HG03139 (cell line): ENCODE measurements at regions not wholly inside any gene's neighbourhood (a gene's known extent, or its start where the extent isn't known, plus 50 kb on each side); places are given as distances from the start of the nearest gene placed in this dataset.
"Not testable (repeated sequence)": the region's sequence is repeated elsewhere in the genome, so short reads cannot be mapped to it uniquely, and the experiment has no call there.

Experiments used
- ATAC-seq: cut with Tn5 transposase; IDR thresholded peaks from one replicate; pipeline ENCODE4 v1.9.1; 2021; ENCODE audit not compliant: unreplicated experiment

DNA sequence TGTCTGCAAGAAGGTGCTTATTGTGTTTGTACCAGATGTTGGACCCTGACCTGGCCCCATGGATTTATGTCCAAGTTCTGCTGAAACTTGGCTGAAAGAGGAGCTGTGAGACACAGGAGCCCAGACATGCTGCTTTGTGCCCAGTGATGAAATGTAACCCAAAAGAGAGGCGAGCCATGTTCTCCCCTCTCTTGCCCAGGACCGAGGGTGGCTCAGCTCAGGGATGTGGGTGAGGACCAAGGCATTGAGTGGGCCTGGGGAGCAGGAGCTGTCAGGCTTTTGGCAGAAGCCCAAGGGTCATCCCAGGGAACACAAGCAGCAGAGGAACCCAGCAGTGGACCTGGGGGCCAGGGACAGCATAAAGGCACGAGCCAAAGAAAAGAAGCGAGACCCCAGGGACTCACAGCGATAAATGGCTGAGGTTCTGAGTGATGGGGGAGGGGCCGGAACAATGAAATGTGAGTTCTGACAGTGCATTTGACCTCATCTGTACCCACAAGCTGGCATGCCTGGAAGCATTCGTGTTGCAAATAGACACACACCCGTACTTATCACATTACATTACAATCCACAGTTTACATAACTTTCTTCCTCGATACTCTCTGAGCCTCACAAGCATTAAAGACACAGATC, 363.4 kb upstream of the JARID2 start:
- ATAC-seq: no peak

DNA sequence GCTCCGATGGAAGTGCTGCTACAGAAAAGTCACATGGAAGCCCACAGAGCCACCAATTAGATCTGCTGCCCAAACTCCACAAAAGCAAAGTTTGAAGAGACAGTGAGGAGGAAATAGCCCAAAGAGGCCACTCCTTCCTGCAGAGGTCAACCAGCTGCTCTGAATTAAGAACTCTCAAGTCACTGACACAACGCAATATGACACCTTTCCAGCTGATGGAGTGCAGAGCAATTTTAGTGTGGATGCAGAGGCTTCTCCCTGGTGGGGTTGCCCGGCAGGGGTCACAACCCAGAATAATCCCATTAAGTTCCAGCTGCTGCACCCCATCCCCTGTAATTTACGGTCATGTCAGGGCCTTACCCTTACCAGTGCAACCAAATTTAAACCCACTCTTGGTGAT, 361.9 kb upstream of the JARID2 start:
- ATAC-seq: no peak

- ATAC-seq: no peak
Observed at GRCh38 chr6:14885498-14885897, 360.4 kb upstream of the JARID2 start.

- ATAC-seq: no peak
Observed at GRCh38 chr6:14887181-14887580, 358.7 kb upstream of the JARID2 start.

GRCh38 chr6:14887986-14888574, 357.8 kb upstream of the JARID2 start:
- no peak for ATAC-seq

- no peak for ATAC-seq
Observed at GRCh38 chr6:14888575-14889000, 357.3 kb upstream of the JARID2 start.

DNA sequence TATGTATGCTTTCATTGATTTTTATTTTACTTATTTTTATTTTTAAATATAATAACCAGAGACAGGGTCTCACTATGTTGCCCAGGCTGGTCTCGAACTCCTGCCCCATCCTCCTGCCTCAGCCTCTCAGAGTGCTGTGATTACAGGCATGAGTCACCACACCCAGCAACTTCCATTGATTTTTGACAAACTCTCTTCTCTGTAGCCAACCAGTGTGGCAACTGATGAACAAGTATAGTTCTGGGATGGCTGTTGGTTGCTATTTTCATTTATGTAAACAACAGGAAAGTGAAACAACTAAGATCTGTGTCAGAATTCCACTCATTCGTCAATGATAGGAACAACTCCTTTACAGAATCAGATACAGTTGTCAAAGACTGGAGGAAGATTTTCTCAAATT, 356.7 kb upstream of the JARID2 start:
- no peak for ATAC-seq

DNA sequence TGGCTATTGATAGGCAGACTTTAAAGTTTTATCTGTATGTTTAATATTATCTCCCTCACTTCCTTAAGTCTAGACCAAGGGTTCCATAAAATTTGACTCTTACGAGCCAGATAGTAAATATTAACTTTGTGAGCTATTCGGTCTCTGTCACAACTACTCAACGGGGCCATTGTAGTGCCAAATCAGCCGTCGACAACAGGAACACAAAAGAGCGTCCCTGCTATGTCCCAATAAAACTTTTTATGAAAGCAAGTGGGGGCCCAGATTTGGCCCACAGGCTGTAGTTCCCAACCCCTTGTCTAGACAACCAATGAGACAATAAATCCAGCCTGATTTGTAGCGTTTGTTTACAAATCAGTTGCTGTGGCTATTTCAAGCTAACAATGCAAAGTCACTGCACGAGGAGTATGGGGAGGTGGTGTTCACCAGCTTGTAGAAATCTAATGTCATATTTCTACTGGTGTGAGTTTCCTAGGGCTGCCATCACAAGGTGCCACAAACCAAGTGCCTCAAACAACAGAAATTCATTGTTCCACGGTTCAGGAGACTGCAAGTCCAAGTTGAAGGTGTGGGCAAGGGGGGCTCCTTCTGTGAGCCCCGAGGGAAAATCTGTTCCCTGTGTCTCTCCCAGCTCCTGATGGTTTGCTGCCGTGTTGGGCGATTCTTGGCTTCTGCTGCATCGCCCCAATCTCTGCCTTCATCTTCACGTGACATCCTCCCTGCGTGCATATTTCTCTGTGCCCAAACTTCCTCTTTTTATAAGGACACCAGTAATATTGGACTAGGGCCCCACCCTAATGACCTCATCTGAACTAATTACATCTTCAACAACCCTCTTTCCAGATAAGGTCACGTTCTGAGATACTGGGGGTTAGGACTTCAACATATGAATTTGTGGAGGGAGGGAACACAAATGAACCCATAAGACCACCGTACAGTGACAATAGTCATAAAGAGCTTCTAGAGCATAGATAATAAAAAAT, 356.0 kb upstream of the JARID2 start:
- ATAC-seq: no peak

- not testable (repeated sequence) for ATAC-seq
Observed at GRCh38 chr6:14891820-14892375, 354.0 kb upstream of the JARID2 start.

DNA sequence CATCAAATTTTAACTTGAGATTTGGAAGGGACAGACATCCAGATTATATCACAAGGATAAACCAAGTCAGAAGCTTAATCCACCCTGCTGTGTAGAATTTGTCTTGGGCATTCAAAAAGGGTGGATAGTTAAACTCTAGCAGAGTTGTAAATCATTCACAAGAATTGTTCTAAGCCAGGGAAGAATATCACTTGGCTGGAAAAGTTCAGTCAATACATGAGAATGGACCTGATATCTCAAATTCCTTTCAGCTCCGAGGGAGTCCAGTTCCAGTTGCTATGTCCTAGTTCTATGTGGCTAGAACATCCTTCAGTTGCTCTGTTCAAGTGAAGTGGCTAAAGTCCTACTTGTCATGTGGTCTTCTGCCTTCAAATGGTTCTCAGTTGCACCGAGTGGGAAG, 351.8 kb upstream of the JARID2 start:
- no peak for ATAC-seq

DNA sequence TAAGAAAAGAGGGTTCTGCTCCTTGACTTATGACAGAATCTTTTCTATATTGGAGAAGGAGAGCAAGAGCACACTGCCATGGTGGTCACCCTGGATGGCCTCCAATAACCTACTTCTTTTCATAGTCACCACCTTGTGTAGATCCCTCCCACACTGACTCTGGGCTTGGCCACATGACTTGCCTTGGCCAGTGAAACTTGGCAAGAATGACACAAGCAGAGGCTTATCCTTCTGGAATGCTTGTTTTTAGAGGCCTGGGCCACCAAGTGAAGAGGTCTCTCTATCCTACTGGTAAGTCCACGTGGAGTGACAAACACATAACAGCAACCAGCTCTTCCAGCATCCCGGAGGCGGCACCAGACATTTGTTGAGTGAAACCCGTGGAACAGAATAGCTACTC, 349.4 kb upstream of the JARID2 start:
- no peak for ATAC-seq

GRCh38 chr6:14897831-14898230, 348.0 kb upstream of the JARID2 start:
- ATAC-seq: no peak

DNA sequence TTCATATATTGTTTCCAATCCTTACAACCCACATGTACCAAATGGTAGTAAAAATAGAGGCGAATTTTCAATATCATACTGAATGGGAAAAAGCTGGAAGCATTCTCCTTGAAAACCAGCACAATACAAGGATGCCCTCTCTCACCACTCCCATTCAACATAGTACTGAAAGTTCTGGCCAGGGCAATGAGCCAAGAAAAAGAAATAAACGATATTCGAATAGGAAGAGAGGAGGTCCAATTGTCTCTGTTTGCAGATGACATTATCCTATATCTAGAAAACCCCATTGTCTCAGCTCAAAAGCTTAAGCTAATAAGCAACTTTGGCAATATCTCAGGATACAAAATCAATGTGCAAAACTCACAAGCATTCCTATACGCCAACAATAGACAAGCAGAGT, 346.4 kb upstream of the JARID2 start:
- ATAC-seq: not testable (repeated sequence)

- no peak for ATAC-seq
Observed at GRCh38 chr6:14900919-14901318, 344.9 kb upstream of the JARID2 start.

- no peak for ATAC-seq
Observed at GRCh38 chr6:14903176-14904038, 342.5 kb upstream of the JARID2 start.

- no peak for ATAC-seq
Observed at GRCh38 chr6:14905201-14905600, 340.7 kb upstream of the JARID2 start.

DNA sequence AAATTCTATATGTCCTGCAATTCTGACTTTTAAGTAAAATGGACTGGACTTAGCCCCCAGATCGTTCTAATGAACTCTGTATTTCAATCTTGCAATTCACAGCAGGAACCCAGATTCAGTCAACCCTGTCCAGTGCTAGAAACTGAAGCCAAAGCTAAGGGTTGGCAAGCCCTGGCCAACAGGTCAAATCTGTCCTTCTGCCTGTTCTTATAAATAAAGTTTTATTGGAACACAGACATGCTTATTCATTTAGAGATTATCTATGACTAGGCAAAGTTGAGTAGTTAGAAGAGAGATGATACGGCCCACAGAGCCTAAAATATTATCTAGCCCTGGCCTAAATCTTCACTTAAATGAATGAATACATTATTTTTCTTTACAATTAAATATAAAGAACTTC, 339.2 kb upstream of the JARID2 start:
- no peak for ATAC-seq

- ATAC-seq: peak; percentile 69
Observed at GRCh38 chr6:14910692-14911547, 334.9 kb upstream of the JARID2 start.

DNA sequence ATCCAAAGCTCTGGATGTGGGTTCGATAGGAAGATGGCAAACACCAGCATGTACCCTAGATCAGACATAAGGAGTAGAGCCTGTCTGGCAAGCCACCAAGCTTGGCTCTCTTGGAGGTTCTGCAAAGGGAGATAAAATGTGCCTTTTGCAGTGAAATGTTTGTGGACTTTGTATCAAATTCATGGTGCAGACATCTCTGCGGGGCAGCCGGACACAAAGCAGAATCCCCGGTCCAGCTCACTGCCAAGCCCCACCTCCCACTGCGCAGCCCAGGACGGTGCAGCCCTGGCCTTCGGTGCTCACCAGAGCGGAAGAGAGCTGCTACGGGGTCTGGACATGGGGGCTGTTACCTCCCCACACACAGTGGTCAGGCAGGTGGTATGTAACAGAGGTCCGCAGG, 333.6 kb upstream of the JARID2 start:
- ATAC-seq: no peak

- ATAC-seq: no peak
Observed at GRCh38 chr6:14912706-14913105, 333.2 kb upstream of the JARID2 start.
